ENCODE measurements at regions not wholly inside any gene's neighbourhood (a gene's known extent, or its start where the extent isn't known, plus 50 kb on each side); places are given as distances from the start of the nearest gene placed in this dataset.

DNA sequence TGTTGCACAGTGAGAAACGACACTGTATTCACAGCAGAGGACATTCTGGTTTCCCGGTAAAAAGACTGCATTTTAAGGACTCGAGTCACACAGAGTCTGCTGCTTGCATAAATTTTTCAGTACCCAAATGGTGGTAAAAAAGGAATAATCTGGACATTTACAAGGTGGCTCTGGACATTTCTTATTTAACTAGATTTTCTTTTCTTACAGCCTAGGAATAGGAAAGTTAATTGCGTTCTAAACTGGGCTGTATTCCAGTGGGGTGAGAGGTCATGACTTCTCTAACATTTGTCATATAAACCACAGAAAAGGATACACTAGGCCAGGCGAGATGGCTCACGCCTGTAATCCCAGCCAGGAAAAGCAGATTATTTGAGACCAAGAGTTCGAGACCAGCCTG, 237.5 kb upstream of the KLF6 start:
- DNase-seq (ENCODE audit: low read depth) = no peak

DNA sequence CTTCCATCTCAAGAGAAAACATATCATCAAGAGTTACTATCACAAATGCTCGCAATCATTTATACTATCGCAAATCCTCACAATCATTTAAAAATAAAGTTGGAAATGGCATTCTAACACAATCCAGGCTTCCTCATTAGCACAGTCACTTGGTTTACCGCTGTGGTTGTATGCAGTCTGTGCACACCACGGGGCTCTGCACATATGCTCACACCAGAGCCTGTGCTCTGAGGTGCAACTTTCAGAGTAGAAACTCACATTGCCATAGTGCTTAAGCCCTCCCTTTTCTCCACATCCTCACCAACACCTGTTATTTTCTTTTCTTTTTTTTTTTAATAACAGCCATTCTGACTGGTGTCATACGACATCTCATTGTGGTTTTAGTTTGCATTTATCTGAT, 235.6 kb upstream of the KLF6 start:
- no peak for DNase-seq (ENCODE audit: low read depth)

DNA sequence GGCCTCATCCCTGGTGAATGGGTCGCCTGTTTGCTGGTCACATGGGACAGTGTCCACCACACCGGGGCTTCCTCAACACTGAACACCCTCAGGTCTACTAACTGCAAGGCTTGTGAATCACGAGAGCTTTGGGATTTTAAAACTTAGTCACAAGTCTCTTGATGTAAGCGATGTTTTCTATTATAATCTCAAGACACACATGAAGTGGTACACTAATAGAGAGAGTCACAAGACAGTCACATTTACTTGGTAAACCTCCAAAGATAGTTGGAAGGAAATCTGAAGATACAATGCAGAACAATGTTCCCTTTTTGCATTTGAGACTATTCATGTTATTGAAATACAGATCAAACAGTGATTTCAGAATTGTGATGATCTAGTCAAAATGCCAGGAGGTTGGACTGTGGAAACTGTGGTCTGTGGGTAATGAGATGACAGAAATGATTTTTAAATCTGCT, 233.1 kb upstream of the KLF6 start:
- DNase-seq (ENCODE audit: low read depth) = no peak

DNA sequence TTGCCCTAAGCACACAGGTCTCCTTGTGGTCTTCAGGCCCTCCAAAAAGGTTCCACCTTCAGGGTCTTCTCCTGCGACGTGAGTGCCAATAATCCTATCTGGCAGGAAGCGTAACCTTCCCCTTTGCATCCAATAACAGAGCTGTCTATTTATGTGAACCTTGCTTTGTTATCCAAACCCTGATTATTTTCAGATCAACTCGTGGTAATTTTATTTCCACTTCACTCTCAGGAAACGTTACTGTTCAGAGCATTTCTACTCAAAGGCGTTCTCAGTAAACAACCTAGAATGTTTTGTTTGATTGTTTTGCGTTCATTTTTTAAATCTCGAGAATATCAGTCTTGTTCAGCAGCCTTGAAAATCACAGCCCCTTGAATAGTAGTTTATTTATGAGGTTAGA, 232.3 kb upstream of the KLF6 start:
- no peak for DNase-seq (ENCODE audit: low read depth)

DNA sequence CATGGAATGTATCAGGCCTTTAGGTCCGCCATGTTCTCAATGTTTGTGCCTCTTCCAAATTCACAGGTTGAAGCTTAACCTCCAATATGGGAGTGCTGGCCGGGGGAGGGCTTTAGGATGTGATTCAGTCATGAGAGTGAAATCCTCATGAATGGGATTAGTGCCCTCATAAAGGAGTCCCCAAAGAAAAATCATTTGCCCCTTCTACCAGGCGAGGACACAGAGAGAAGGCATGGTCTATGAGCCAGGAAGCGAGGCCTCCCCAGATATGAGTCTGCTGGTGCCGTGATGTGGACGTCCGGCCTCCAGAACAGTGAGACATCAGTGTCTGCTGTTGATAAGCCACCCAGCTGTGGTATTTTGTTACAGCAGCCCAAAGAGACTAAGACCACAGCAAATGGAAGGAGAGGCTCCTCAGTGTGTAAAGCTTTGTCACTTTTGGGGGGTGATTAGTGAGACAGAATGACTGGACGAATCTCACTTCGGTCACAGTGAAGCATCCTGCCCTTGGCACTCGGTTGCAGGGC, 231.3 kb upstream of the KLF6 start:
- no peak for DNase-seq (ENCODE audit: low read depth)

DNA sequence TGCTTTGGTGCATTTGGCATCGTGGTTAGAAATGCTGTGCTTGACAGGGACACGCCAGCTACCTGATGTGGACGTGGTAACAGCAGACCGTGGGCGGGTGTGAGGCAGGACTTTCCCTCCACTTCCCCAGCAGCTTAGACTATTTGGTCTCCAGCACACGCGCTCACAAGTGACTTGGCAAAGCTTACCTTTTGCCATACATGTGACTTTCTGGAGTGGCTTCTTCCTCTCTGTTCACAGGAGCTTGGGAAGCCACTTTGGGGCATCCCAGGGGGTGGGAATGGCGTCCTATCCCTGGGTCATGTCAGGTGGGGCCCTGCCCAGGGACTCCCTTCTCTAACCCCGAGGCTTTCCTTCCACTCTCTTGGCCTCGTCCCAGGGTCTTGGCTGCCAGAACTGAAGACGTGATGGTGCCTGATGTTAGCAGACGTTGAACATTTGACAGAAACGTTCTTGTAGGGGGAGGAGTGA, 228.7 kb upstream of the KLF6 start:
- DNase-seq (ENCODE audit: low read depth) = peak; percentile 64

DNA sequence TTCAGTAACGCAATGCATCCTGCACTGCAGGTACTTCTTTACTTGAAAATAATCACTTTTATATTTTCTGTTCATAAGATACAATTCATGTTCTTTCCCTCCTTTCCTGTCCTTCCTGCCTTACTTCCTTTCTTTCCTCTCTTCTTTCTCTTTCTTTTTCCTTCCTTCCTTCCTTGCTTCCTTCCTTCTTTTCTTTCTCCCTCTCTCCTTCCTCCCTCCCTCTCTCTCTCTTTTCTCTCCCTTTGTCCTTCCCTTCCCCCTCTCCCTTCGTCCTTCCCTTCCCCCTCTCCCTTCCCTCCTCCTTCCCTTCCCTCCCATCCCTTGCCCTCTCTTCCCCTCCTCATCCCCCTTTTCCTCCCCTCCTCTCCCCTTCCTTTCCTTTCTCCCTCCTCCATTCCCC, 227.8 kb upstream of the KLF6 start:
- no peak for DNase-seq (ENCODE audit: low read depth)

DNA sequence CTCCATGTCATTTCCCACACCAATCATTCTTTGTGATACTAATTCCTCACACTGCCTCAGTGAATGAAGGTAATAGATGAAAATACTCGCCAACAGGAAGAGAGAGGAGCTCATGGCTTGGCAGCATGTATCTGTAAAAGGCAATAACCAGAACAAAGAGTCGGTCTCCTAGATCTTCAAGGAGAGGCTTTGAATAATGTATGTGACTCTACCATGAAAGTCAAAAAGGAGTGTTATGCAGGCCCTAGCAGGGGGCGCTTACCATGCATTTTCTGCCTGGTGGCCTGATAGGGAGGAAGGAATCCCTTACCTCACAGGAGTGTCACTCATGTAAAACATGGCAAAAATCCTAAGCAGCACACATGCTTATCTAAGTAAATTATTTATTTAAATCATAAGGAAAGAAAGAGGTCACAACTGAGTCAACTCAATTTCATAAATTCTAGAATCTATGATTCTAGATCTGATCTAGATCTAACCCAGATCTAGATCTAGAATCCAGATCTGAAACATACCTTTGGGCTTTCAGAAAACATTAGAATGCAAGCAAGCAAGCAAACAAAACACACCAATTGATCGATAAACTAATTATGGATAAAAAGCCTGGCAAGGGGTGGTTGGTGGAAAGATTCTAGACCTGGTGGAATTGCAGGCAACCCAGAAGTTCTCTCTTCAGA, 226.3 kb upstream of the KLF6 start:
- no peak for DNase-seq (ENCODE audit: low read depth)

DNA sequence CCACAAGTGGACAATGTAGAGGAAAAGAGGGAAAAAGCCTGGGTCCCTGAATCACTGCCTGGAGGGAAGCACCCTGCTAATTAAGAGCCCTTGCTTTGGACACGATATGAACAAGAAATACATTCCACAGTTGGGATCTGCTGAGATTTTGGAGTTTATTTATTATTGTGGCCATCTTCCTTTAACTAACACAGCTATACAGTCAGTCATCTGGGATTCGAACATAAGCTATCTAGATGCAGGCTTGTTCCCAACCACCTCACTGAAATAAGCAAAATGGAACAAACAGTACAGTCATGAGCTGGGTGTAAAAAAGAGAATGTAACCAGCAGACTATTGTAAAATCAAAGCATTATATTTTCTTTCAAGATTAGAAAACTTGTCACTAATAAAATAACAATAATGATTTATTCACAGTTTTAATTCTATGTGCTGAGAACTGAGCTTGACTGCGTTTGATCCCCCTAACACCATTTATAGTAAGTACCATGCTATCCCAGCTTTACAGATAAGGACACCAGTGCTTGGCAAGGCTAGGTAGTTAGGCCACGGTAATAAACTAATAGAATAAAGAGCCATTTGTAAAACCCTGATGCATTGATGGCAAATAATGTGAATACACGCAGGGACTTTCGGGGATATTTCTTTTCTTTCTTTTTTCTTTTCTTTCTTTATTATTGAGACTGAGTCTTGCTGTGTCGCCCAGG, 223.8 kb upstream of the KLF6 start:
- DNase-seq (ENCODE audit: low read depth) = no peak

DNA sequence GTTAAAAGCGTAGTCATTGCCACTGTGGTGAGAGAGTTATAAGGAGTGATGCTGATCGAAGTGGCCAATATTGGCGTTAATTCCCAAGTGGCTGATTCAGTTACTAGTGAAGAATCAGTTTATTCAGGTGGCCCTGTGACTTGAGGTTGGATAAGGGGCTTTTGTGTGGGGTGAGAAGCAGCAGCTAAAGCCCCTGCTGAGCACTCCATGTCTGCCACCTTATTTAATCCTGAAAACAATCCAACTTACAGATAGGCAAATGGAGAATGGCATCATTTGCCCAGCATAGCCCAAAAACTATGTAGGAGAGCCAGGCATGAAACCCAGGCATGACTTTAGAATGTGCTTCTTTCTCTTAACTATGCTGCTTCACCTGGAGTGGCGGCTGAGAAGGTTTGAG, 222.8 kb upstream of the KLF6 start:
- DNase-seq (ENCODE audit: low read depth) = no peak

DNA sequence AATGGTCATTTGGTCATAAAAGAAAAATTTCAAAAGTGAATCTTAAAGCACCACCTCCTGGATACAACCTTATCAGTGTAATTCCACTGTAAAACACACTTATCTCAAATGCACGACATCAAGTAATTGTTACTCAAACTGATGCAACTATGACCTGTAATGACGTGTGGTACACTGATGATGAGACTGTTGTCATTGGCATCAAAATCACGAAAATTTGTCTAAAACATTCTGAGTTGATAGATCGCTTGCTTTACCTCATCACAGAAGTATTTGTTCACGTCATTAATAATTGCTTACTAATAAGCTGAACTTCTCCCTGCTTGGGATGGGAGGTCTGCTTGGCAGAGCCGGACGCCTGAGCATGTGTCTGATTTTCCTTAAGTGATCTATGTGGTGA, 221.8 kb upstream of the KLF6 start:
- no peak for DNase-seq (ENCODE audit: low read depth)

DNA sequence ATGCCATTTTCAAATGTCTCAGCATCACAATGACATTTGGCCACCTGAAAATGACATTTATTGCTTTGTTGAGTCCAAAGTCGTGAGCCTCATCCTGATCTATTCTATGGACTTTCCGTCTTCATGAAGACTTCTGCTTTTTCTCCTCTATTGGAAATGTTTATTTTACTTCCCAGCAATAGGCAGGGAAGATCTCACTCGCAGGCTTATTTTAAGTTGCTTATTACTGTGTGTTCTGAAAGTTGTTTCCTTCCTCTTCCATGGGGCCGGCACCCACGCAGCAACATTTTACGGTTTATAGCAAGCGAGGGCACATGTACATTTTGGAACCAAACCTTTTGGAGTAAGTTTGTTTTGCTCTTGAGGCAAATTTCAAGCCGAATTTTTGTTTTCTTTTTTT, 221.0 kb upstream of the KLF6 start:
- DNase-seq (ENCODE audit: low read depth) = no peak

DNA sequence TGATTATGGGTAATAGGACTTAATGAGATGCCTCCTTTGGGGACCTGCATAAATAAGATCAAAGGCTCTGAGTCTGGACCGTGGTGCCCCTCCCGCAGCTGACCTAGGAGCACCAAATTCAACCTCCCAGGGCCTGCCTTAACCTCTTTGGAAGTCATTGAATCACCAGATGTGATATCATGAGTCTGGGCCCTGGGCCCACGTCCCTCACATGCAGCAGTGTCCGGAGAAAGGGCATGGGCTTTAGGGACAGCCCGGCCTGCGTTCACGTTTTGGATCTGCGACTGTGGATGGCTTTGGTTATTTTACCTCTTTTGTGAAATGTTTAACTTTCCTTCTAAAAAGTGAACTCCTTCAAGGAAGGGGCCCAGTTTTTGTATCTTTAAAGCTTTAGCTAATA, 220.0 kb upstream of the KLF6 start:
- DNase-seq (ENCODE audit: low read depth) = no peak

DNA sequence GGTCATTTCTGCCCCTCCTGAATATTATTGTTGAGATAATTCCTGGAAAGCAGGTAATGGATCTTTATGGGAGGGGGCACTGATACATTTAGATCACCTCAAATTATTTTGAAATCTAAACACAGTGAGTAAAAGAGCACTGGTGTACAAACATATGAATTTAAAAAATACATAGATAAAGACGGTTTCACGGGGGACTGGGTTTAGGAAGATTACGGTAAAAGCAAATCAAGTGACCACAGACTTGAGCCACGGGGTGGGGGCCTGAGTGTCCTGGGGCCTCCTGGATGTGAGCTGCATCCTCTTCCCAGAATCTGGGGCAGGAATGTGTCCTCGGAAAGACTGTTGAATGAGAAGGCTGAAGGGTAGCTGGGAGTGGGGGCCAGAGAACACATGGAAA, 219.1 kb upstream of the KLF6 start:
- no peak for DNase-seq (ENCODE audit: low read depth)

DNA sequence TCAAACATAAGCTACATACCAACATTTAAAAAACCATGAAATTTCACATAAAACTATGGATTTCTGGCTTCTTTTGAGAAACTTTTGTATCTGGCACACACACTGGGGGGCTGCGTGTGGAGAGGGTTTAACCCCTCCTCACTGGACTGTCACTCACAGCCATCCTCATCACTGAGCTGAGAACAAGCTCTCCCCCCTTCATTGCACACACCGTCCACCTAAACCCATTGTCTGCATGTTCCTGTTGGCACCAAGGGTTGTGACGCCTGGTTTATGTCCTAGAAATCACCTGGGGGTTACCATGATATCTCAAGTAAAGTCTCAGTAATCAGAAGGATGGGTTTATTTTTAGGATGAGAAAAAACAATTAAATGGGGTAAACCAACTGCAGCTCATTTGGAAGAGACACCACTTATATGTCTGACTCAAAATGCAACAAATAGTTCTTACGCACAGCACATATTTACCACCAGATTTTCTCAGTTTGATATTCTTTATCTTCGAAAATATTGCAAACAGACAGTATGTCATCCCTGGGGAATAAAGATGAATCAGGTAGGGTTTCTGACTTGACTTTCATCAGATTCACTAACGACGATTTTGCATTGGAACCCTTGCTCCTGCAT, 218.5 kb upstream of the KLF6 start:
- DNase-seq (ENCODE audit: low read depth) = no peak

DNA sequence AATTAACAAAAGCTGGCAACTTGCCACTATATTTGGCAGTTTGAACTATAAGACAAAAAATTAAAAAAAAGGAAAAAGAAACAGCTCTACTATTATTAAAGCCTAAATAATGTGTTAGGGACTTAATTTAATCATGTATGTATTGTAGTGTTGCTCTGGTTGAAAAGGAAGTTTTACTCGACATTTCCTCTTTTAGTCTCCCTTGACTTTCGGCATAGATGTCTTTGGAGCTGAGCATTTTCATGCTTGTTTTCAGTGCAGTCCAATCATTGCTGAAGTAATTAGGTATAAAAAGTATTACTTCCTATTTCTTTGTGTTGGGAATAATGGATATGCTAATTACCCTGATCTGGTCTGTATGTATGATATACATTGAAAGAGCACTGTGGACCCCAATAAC, 216.8 kb upstream of the KLF6 start:
- no peak for DNase-seq (ENCODE audit: low read depth)

DNA sequence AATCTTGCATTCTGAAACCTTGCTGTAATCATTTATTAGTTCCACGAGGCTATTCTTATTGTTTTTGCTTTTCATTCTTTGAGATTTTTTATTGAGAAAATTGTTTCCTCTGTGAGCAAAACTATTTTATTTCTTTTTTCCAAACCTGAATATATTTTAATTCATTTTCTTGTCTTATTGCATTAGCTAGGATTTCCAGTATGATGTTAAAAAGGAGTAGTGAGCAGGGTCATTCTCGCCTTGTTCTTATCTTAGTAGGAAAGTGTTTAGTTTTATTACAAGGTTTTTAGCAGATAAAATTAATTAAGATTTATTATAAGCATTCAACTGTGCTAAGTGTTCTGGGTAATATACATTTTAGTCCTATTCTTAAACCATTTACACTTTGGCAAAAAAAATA, 214.6 kb upstream of the KLF6 start:
- no peak for DNase-seq (ENCODE audit: low read depth)

DNA sequence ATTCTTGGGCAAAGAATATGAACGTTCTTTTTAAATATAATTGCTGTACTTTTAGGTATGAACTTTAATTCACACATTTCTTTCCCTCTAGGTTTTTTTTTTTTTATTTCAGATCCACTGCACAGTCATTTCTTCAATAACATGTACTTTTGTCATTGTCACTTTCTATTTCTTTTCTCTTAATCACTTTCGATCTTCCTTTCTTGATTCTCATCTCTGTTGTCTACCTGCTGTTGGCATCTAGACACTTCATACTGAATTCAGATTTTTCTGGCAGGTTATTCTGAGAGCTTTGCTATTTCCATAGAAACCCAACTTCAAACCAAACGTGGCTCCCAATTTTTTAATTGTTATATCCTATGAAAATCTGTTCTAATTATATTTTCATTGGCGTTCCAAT, 211.7 kb upstream of the KLF6 start:
- DNase-seq (ENCODE audit: low read depth) = no peak

DNA sequence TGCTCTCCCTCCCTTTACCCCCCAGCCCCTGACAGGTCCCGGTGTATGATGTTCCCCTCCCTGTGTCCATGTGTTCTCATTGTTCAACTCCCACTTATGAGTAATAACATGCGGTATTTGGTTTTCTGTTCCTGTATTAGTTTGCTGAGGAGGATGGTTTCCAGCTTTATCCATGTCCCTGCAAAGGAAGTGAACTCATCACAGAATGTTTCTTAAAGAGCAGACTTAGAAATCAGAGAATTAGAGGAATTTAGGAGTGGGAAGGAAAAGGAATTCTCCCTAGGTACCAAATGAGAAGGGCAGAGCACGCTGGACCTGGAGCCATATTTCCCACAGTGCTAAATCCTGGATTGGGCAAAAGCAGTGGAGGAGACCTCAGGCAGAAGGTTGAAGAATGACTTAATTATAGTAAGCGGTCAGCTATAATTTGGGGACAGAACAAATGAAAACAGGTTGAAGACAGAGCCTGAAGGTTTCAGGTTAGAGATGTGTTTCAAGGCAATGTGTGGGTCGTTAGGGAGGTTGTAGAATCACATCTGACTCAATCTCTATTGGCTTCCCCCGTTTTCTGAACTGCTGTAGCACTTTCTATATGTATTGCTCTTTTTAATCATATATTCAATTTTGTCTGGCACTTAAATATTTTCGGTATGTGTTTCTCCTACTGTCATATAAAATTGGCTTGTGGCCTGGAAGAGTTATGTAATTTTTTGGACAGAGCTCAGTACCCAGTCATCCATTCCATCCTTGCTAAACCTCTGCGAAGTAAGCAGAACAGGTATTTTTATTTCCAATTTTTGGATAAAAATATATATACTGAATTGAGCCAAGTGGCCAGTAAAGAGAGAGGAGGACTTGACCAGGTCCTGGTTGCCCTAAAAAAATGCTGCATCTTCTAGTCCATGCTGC, 210.5 kb upstream of the KLF6 start:
- DNase-seq (ENCODE audit: low read depth) = no peak

DNA sequence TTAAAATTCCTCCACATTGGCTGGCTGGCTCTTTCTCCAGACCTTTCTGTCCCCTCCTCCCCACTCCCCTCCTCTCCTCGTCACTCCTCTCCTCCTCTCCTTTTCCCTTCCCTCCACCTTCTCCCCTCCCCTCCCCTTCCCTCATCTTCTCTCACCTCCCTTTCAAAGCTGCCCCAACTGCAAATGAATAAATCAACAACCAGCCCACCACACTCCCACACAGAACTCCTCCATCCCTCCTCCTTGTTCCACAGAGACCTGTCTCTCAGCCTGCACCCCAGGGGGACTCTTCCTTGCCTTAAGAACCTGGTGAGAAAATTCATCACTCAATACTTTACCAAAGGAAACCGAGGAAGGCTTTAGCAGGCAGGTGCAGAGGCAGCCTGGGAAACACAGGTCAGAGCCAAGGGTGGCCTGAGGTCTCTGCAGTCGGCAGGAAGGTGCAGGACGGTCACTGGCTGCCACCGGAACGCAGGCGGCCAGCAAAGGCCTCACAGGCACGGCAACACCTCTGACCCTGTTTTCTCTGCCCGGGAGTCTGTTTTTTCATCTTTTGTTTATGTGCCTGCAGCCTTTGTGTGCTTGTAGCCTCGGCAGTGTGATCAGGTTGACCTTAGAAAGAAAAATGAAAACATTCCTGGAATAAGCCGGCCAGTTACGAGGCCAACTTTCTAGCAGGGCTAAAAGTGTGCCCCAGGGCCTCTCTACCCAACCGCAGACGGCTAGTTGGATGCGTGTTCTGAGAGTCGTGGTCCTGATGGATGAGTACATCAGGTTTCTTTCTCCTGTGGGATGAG, 207.6 kb upstream of the KLF6 start:
- DNase-seq (ENCODE audit: low read depth) = no peak

DNA sequence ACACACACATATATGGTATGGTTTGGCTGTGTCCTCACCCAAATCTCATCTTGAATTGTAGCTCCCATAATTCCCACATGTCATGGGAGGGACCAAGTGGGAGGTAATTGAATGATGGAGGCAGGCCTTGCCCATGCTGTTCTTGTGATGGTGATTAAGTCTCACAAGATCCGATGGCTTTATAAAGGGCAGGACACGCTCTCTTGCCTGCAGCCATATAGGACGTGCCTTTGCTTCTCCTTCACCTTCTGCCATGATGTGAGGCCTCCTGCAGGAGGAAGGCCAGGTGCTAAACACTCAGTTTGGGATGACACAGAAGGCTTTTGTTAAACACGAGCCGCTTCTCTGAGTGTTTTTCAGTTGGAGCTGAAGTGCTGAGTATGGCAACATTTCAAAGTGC, 205.3 kb upstream of the KLF6 start:
- DNase-seq (ENCODE audit: low read depth) = no peak

Data from activated T-helper 9 cell treated with anti-CD3 and anti-CD28 coated beads, Interleukin-2, amount 50 U/mL, for 16 hours (primary cell).